Cerebellar cortex (tissue), 1 donor: ENCODE measurements at regions not wholly inside any gene's neighbourhood (a gene's known extent, or its start where the extent isn't known, plus 50 kb on each side); places are given as distances from the start of the nearest gene placed in this dataset.

Source experiments
- DNase-seq: peaks from one replicate; pipeline ENCODE4 v3.0.0-alpha.2; 2015; ENCODE audit warnings: low spot score

DNA sequence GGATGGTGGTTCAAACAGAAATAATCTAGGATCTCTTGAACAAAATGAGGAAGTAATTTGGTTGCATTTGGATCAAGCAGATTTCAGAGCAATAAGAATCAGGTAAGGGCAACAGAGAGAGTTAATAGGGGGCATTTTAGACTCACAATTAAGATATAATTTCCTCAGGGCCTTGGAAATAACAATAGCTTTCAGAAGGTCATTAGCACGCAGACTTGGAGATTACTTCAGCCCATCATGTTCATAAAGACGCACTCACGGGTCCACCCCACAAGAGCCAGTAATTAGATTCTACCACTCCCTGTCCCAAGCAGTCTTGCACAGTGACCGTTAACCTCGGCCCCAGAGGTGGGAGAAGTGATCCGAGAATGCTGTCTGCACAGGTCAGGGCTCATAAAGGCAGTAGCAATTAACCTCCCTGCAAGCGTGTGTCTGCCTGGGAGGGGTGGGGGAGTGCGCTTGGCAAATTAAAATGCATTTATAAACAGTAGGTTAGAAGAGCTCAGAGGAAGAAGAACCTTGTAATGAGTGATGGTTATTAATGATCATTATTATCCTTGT, 125.7 kb upstream of the CCDC196 start:
- peak; percentile 6 for DNase-seq

DNA sequence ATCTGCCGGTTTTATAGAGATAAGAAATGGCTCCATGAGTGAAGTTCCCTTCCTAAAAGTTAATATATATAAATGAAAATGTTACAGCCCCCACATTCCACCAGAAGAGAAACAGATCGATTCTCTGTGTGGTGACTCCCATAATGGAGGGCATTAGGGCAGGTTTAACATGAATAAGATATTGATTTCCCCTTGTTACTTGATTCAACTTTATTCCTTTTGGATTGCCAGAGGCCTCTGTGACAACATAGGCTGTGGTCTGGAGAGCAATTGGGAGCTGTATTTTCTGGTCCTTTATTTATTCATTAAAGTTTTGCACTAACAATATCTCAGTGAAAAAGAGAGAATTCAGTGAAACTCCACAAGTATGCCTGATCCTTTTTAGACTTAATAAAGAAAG, 125.2 kb upstream of the CCDC196 start:
- DNase-seq, result no peak

- no peak for DNase-seq
Measured at GRCh38 chr14:66365388-66365787, 120.8 kb upstream of the CCDC196 start.

DNA sequence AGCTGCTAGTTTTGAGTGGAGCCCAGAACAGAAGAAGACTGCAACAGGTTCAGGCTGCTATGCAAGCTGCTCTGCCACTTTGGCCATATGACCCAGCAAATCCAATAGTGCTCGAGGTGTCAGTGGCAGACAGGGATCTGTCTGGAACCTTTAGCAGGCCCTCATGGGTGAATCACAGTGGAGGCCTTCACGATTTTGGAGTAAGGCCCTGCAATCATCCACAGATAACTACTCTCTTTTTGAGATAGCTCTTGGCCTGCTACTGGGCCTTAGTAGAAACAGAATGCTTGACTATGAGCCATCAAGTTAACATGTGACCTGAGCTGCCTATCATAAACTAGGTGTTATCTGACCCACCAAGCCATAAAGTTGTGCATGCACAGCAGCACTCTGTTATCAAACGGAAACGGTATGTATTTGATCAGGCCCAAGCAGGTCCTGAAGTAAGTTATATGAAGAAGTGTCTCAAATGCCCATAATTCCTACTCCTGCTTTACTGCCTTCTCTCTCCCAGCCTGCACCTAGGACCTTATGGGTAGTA, 116.9 kb upstream of the CCDC196 start:
- DNase-seq, result no peak

- no peak for DNase-seq
Measured at GRCh38 chr14:66371776-66372175, 114.4 kb upstream of the CCDC196 start.

- no peak for DNase-seq
Measured at GRCh38 chr14:66375046-66375964, 110.9 kb upstream of the CCDC196 start.

GRCh38 chr14:66377574-66377973, 108.6 kb upstream of the CCDC196 start:
- DNase-seq, result no peak

DNA sequence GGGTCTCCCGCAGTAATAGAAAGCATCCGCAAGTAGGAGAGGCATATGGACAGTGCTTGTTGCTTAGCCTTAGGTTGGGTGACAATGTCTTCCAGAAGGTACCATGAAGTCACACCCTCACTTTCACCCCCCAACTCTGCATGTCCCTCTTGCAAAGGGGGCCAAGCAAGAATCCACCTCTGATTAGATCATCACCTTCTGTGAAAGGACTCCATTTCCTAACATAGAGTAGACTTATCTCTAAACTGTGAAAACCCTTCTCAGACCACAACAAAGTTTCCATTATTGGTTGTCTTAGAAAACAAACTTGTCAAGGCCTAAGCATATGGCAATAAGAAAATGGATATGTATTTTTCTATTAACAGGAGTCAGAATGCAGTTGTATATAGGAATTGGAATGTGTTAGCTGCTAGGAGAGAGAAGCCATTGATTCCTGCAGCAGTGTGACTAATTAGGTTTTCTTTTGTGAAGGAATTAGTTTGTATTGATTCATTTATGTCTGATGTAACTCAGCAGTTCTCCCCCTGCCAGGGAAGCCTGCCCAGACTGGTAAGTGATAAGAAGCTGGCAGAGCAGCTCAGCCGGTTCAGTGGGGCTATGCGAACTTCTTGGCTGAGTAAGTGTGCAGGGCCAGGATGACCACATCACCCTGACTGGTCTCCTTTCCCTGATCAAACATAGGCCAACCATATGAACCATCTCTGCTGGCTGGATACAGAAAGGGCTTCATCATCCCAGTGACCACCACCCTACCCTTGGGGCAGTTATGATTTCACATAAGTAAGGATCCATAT, 107.3 kb upstream of the CCDC196 start:
- no peak for DNase-seq

DNA sequence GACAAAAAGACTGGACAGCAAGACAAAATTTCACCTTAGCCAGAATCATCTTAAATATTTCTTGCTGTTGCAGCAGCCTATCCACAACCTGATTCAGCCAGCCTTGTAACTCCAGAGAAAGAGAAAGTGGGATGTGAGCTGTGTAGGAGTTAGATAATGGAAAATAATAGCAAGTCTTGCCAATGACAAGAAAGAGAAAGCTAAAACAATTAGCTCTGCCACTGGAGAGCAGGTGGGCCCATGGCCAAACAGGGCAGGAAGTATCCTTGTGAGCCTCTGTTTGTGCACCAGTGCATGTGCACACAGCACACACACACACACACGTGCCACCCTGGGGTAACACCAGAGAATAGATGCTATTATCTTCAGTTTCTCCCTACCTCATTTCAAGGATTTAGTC, 106.0 kb upstream of the CCDC196 start:
- DNase-seq, result no peak

- DNase-seq, result no peak
Measured at GRCh38 chr14:66381755-66382154, 104.4 kb upstream of the CCDC196 start.

DNA sequence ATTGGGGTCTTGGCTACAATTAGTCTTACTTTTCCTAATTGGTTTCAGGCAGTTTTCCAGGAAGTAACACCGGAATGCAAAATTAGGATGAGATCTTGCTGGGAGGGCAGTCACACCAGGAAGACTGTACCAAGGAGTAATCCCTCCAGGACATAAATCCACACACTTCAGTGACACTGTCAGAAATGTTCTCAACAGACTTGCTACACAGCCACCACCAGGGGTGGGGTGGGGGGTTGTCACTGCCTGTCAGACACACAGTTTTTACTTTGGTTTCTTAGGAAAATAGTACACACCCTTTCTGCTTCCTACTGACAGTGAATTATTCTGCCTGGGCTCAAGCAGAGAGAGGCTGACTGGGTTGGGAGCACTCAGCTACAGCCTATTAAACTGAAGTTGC, 102.9 kb upstream of the CCDC196 start:
- DNase-seq, result no peak

GRCh38 chr14:66383771-66384170, 102.4 kb upstream of the CCDC196 start:
- no peak for DNase-seq

DNA sequence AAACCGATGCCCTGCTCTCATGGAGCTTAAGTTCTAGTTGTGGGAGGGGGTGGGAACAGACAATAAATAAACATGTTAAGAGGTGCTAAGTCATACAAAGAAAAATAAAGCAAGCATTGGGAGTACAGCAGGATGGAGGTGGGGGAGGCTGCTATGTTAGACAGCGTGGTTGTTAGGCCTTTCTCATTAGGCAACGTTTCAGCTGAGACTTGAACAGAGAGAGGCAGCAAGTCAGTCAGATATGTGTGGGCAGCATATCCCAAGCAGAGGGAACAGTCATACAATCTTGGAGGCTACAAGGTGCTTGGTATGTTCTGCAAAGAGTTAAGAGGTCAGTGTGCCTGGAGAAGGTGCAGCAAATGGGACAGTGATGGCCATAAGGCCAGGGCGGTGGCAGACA, 97.7 kb upstream of the CCDC196 start:
- no peak for DNase-seq

- no peak for DNase-seq
Measured at GRCh38 chr14:66389481-66389880, 96.7 kb upstream of the CCDC196 start.

- DNase-seq, result no peak
Measured at GRCh38 chr14:66395300-66395699, 90.9 kb upstream of the CCDC196 start.

DNA sequence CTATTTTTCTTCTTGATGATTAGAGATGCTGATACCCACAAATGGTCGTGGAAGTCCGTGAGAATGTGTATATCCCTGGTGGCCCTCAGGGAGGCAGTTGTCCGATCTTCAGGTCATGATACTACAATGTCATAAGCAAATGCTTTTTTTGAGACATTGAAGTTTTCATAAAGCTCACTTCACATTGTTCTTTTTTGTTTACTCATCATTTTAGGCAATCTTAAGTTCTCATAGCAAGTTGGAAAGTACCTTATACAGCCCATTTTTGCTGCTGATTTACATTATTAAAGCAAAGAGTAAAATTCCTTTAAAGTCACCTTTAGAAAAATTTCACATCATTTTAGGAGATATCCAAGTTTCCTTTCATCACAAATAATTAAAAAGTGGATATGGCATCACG, 90.0 kb upstream of the CCDC196 start:
- no peak for DNase-seq

DNA sequence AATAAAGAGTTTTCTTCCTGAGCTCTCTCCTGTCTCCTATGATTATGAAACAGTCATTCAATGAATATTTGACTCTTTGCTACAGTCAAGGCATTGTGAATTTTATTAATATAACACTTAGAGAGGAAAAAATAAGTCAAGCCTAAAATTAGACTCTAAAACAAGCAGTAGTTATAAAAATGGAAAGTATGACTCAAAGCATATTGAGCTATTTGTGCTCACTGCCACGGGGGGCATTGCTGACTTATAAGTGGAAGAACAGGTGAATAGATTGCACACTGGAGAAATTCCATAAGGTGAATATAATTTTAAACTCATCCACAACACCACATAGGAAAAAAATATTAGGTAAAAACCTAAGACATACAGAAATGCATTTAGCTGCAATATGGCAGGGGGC, 87.7 kb upstream of the CCDC196 start:
- no peak for DNase-seq

GRCh38 chr14:66401449-66402095, 84.6 kb upstream of the CCDC196 start:
- peak; percentile 84 for DNase-seq

- DNase-seq, result peak; percentile 50
Measured at GRCh38 chr14:66403183-66403582, 83.0 kb upstream of the CCDC196 start.

- DNase-seq, result peak; percentile 58
Measured at GRCh38 chr14:66404051-66404545, 82.1 kb upstream of the CCDC196 start.

- DNase-seq, result no peak
Measured at GRCh38 chr14:66405158-66405557, 81.0 kb upstream of the CCDC196 start.

GRCh38 chr14:66413901-66414300, 72.3 kb upstream of the CCDC196 start:
- no peak for DNase-seq
